ENCODE measurements at regions not wholly inside any gene's neighbourhood (a gene's known extent, or its start where the extent isn't known, plus 50 kb on each side); places are given as distances from the start of the nearest gene placed in this dataset.

DNA sequence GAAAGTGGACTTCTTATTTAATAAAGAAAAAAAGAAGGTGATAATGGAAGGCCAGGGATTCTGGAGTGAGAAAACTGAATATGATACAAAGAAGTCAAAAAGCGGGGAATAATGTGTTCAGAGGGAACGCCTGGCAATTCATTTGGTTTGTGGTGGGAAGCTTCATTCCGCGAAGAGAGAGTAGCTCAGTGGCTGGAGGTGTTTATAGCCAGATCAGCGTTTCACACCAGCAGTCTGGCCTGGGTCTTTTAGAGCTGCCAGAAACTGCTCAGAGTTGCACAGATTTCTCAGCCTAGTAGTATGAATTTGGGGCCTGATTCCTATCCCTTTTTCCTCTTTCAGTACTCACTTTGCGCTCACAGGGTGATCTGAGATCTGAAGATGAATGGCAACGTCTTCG, 67.8 kb upstream of the IPO9 start:
- TF ChIP-seq, protein P1, sequence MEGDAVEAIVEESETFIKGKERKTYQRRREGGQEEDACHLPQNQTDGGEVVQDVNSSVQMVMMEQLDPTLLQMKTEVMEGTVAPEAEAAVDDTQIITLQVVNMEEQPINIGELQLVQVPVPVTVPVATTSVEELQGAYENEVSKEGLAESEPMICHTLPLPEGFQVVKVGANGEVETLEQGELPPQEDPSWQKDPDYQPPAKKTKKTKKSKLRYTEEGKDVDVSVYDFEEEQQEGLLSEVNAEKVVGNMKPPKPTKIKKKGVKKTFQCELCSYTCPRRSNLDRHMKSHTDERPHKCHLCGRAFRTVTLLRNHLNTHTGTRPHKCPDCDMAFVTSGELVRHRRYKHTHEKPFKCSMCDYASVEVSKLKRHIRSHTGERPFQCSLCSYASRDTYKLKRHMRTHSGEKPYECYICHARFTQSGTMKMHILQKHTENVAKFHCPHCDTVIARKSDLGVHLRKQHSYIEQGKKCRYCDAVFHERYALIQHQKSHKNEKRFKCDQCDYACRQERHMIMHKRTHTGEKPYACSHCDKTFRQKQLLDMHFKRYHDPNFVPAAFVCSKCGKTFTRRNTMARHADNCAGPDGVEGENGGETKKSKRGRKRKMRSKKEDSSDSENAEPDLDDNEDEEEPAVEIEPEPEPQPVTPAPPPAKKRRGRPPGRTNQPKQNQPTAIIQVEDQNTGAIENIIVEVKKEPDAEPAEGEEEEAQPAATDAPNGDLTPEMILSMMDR (IDR thresholded peaks at IDR 0.05; ENCODE audit: insufficient read depth, low read length, severe bottlenecking): no peak
- no peak for DNase-seq (ENCODE audit: low read depth)
- FAIRE-seq: no peak
- Histone ChIP-seq H3K27me3 (ENCODE audit: control insufficient read depth, insufficient read depth, low read length) (no peaks in the 10 kb centered on the region), H3K36me3 (ENCODE audit: control insufficient read depth, insufficient read depth, low read length) (no peaks in the 10 kb centered on the region), H3K4me3 (ENCODE audit: low read depth, low read length) (no peak overlapping the region)

- TF ChIP-seq, protein P1 (IDR thresholded peaks at IDR 0.05; ENCODE audit: insufficient read depth, low read length, severe bottlenecking): no peak
- Histone ChIP-seq H3K36me3 (ENCODE audit: control insufficient read depth, insufficient read depth, low read length) (no peaks in the 10 kb centered on the region), H3K4me3 (ENCODE audit: low read depth, low read length) (no peak overlapping the region), H3K27me3 (ENCODE audit: control insufficient read depth, insufficient read depth, low read length) (no peaks in the 10 kb centered on the region)
- no peak for DNase-seq (ENCODE audit: low read depth)
- no peak for FAIRE-seq
These were observed 67.1 kb upstream of the IPO9 start for GRCh38 chr1:201761871-201762270.

- H3K4me3 ChIP-seq (ENCODE audit: low read depth, low read length): no peak overlapping the region
- no peak for DNase-seq (ENCODE audit: low read depth)
- no peaks in the 10 kb centered on the region for H3K27me3 ChIP-seq (ENCODE audit: control insufficient read depth, insufficient read depth, low read length)
- no peaks in the 10 kb centered on the region for H3K36me3 ChIP-seq (ENCODE audit: control insufficient read depth, insufficient read depth, low read length)
- TF ChIP-seq, protein P1 (IDR thresholded peaks at IDR 0.05; ENCODE audit: insufficient read depth, low read length, severe bottlenecking): no peak
- no peak for FAIRE-seq
These were observed 66.6 kb upstream of the IPO9 start for GRCh38 chr1:201762381-201762780.

- no peak overlapping the region for H3K4me3 ChIP-seq (ENCODE audit: low read depth, low read length)
- H3K27me3 ChIP-seq (ENCODE audit: control insufficient read depth, insufficient read depth, low read length): no peaks in the 10 kb centered on the region
- FAIRE-seq (no peak), DNase-seq (ENCODE audit: low read depth) (no peak)
- TF ChIP-seq, protein P1 (IDR thresholded peaks at IDR 0.05; ENCODE audit: insufficient read depth, low read length, severe bottlenecking): no peak
- no peaks in the 10 kb centered on the region for H3K36me3 ChIP-seq (ENCODE audit: control insufficient read depth, insufficient read depth, low read length)
These were observed 65.4 kb upstream of the IPO9 start for GRCh38 chr1:201763455-201764140.

GRCh38 chr1:201764166-201764565, 64.8 kb upstream of the IPO9 start:
- Histone ChIP-seq H3K4me3 (ENCODE audit: low read depth, low read length) (no peak overlapping the region), H3K27me3 (ENCODE audit: control insufficient read depth, insufficient read depth, low read length) (no peaks in the 10 kb centered on the region), H3K36me3 (ENCODE audit: control insufficient read depth, insufficient read depth, low read length) (no peaks in the 10 kb centered on the region)
- no peak for DNase-seq (ENCODE audit: low read depth)
- TF ChIP-seq, protein P1 (IDR thresholded peaks at IDR 0.05; ENCODE audit: insufficient read depth, low read length, severe bottlenecking): no peak
- FAIRE-seq: no peak

DNA sequence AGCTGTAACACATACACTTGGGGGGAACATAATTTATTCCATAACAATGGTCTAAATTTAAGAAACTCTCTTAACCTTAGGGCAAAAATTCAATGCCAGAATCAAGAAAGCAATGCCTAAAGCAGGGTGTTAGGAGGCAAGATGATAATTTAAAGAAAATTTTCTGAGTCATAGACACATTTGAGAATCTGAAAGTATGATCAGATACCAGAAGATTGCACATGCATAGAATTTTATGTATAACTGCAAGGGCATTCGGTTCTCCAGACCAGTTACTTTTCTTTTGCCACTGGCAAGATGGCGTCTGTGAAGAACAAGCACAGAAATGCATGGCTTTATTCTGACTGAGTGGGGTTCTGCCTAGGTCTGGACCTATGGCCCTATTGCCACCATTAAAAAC, 64.4 kb upstream of the IPO9 start:
- DNase-seq (ENCODE audit: low read depth): no peak
- no peaks in the 10 kb centered on the region for H3K36me3 ChIP-seq (ENCODE audit: control insufficient read depth, insufficient read depth, low read length)
- no peaks in the 10 kb centered on the region for H3K27me3 ChIP-seq (ENCODE audit: control insufficient read depth, insufficient read depth, low read length)
- TF ChIP-seq, protein P1 (IDR thresholded peaks at IDR 0.05; ENCODE audit: insufficient read depth, low read length, severe bottlenecking): no peak
- no peak overlapping the region for H3K4me3 ChIP-seq (ENCODE audit: low read depth, low read length)
- FAIRE-seq: no peak
